Stimulated activated naive B cell treated with anti-CD40 and anti-IgM and Interleukin-4, amounts not matched to agents 10 μg/mL and 1 μg/mL and 100 μg/mL, for 72 hours (primary cell): ENCODE measurements at regions not wholly inside any gene's neighbourhood (a gene's known extent, or its start where the extent isn't known, plus 50 kb on each side); places are given as distances from the start of the nearest gene placed in this dataset.
"Not testable (repeated sequence)": the region's sequence is repeated elsewhere in the genome, so short reads cannot be mapped to it uniquely, and the experiment has no call there.

Experiments used
- ATAC-seq, 2 donors: fragments of 150-1000 bp; cut with Tn5 transposase; replicated peaks; 2 replicates each; pipeline ENCODE4 v1.10.0; 2021; ENCODE audit warnings: moderate library complexity in 1 of 2
- DNase-seq: peaks from one replicate; pipeline ENCODE4 v3.0.0; 2021
- H3K27ac Mint-ChIP-seq: one replicate; pipeline ENCODE4 v1.8.0; 2022; ENCODE audit warnings: mild to moderate bottlenecking, mixed read lengths
- H3K27me3 Mint-ChIP-seq, 2 donors: one replicate each; pipeline ENCODE4 v1.8.0; 2022; ENCODE audit warnings: mixed read lengths in 2 of 2
- H3K36me3 Mint-ChIP-seq, 2 donors: one replicate each; pipeline ENCODE4 v1.8.0; 2022; ENCODE audit warnings: mixed read lengths in 2 of 2, mild to moderate bottlenecking in 1 of 2
- H3K4me1 Mint-ChIP-seq, 2 donors: one replicate each; pipeline ENCODE4 v1.8.0; 2022; ENCODE audit warnings: mixed read lengths in 2 of 2, mild to moderate bottlenecking in 1 of 2
- H3K4me3 Mint-ChIP-seq, 2 donors: one replicate each; pipeline ENCODE4 v1.8.0; 2022; ENCODE audit warnings: mild to moderate bottlenecking in 2 of 2, mixed read lengths in 2 of 2, moderate library complexity in 1 of 2
- H3K9me3 Mint-ChIP-seq, 2 donors: one replicate each; pipeline ENCODE4 v1.8.0; 2022; ENCODE audit warnings: mixed read lengths in 2 of 2, mild to moderate bottlenecking in 1 of 2

- peaks cover 0 to 4% of the 10 kb centered on the region in 2 donors for H3K27me3 Mint-ChIP-seq
- no peak overlapping the region for H3K27ac Mint-ChIP-seq
- H3K36me3 Mint-ChIP-seq = no peaks in the 10 kb centered on the region
- DNase-seq (no peak), ATAC-seq (no peak)
- no peaks in the 10 kb centered on the region for H3K4me1 Mint-ChIP-seq
- no peaks in the 10 kb centered on the region for H3K9me3 Mint-ChIP-seq
- no peak overlapping the region for H3K4me3 Mint-ChIP-seq
Measured at GRCh38 chr2:58794103-58794502, 553.0 kb upstream of the FANCL start.

GRCh38 chr2:58788402-58788801 lies 547.3 kb upstream of the FANCL start:
- no peak overlapping the region for H3K4me3 Mint-ChIP-seq
- H3K27me3 Mint-ChIP-seq = peaks cover 0 to 8% of the 10 kb centered on the region in 2 donors
- H3K36me3 Mint-ChIP-seq = no peaks in the 10 kb centered on the region
- H3K4me1 Mint-ChIP-seq = peaks cover 0 to 8% of the 10 kb centered on the region in 2 donors
- H3K27ac Mint-ChIP-seq = no peak overlapping the region
- no peaks in the 10 kb centered on the region for H3K9me3 Mint-ChIP-seq
- ATAC-seq (peak; percentile 72 to 82), DNase-seq (no peak)

- DNase-seq (no peak), ATAC-seq (no peak)
- Mint-ChIP-seq H3K9me3 (no peaks in the 10 kb centered on the region), H3K4me3 (no peak overlapping the region), H3K27me3 (peaks cover 5 to 12% of the 10 kb centered on the region in 2 donors), H3K4me1 (peaks cover 0 to 1% of the 10 kb centered on the region in 2 donors), H3K27ac (no peak overlapping the region), H3K36me3 (no peaks in the 10 kb centered on the region)
Measured at GRCh38 chr2:58770846-58771245, 529.7 kb upstream of the FANCL start.

GRCh38 chr2:58769864-58770234 lies 528.7 kb upstream of the FANCL start:
- H3K4me3 Mint-ChIP-seq = no peak overlapping the region
- peaks cover 0 to 10% of the 10 kb centered on the region in 2 donors for H3K4me1 Mint-ChIP-seq
- H3K36me3 Mint-ChIP-seq = no peaks in the 10 kb centered on the region
- ATAC-seq = no peak
- peaks cover 5 to 10% of the 10 kb centered on the region in 2 donors for H3K27me3 Mint-ChIP-seq
- DNase-seq = no peak
- H3K27ac Mint-ChIP-seq = no peak overlapping the region
- no peaks in the 10 kb centered on the region for H3K9me3 Mint-ChIP-seq

GRCh38 chr2:58769111-58769863 lies 528.2 kb upstream of the FANCL start:
- Mint-ChIP-seq H3K36me3 (no peaks in the 10 kb centered on the region), H3K4me3 (no peak overlapping the region), H3K4me1 (peaks cover 3 to 16% of the 10 kb centered on the region in 2 donors), H3K27me3 (peaks cover 5 to 8% of the 10 kb centered on the region in 2 donors), H3K27ac (no peak overlapping the region), H3K9me3 (no peaks in the 10 kb centered on the region)
- ATAC-seq (no peak), DNase-seq (no peak)

GRCh38 chr2:58768715-58769080 lies 527.6 kb upstream of the FANCL start:
- Mint-ChIP-seq H3K27ac (no peak overlapping the region), H3K4me3 (no peak overlapping the region), H3K4me1 (peaks cover 3 to 17% of the 10 kb centered on the region in 2 donors), H3K9me3 (no peaks in the 10 kb centered on the region), H3K36me3 (no peaks in the 10 kb centered on the region), H3K27me3 (peaks cover 5 to 8% of the 10 kb centered on the region in 2 donors)
- DNase-seq = no peak
- no peak for ATAC-seq

- Mint-ChIP-seq H3K4me3 (no peak overlapping the region), H3K27ac (no peak overlapping the region)
Measured at GRCh38 chr2:58767828-58768714, 526.9 kb upstream of the FANCL start.

GRCh38 chr2:58764338-58765104 lies 523.4 kb upstream of the FANCL start:
- Mint-ChIP-seq H3K36me3 (no peaks in the 10 kb centered on the region), H3K4me1 (peaks cover 6 to 17% of the 10 kb centered on the region in 2 donors), H3K27ac (no peak overlapping the region), H3K4me3 (no peak overlapping the region), H3K27me3 (peaks cover 0 to 4% of the 10 kb centered on the region in 2 donors), H3K9me3 (no peaks in the 10 kb centered on the region)
- ATAC-seq (peak; percentile 66 to 82), DNase-seq (no peak)

More at GRCh38 chr2:58767828-58768714, 526.9 kb upstream of the FANCL start:
- no peaks in the 10 kb centered on the region for H3K36me3 Mint-ChIP-seq
- H3K9me3 Mint-ChIP-seq = no peaks in the 10 kb centered on the region
- H3K4me1 Mint-ChIP-seq = peaks cover 3 to 17% of the 10 kb centered on the region in 2 donors
- no peak for ATAC-seq
- H3K27me3 Mint-ChIP-seq = peaks cover 5 to 8% of the 10 kb centered on the region in 2 donors
- no peak for DNase-seq

GRCh38 chr2:58762176-58762781 lies 521.2 kb upstream of the FANCL start:
- Mint-ChIP-seq H3K36me3 (no peaks in the 10 kb centered on the region), H3K4me1 (peaks cover 6 to 17% of the 10 kb centered on the region in 2 donors), H3K9me3 (no peaks in the 10 kb centered on the region), H3K27me3 (peaks cover 0 to 4% of the 10 kb centered on the region in 2 donors), H3K27ac (no peak overlapping the region), H3K4me3 (no peak overlapping the region)
- peak; percentile 24 for DNase-seq
- ATAC-seq = peak; percentile 75 to 81

- peaks cover 0 to 3% of the 10 kb centered on the region in 2 donors for H3K27me3 Mint-ChIP-seq
- no peak overlapping the region for H3K27ac Mint-ChIP-seq
- H3K4me3 Mint-ChIP-seq = no peak overlapping the region
- peaks cover 5 to 7% of the 10 kb centered on the region in 2 donors for H3K4me1 Mint-ChIP-seq
- no peak for ATAC-seq
- H3K9me3 Mint-ChIP-seq = no peaks in the 10 kb centered on the region
- DNase-seq = no peak
- no peaks in the 10 kb centered on the region for H3K36me3 Mint-ChIP-seq
Measured at GRCh38 chr2:58757971-58758370, 516.8 kb upstream of the FANCL start.

- Mint-ChIP-seq H3K27ac (no peak overlapping the region), H3K36me3 (peaks cover 0 to 8% of the 10 kb centered on the region in 2 donors), H3K27me3 (peaks cover 0 to 3% of the 10 kb centered on the region in 2 donors), H3K4me1 (peaks cover 2 to 7% of the 10 kb centered on the region in 2 donors), H3K4me3 (no peak overlapping the region), H3K9me3 (peaks cover 8 to 9% of the 10 kb centered on the region in 2 donors)
- DNase-seq = no peak
- no peak for ATAC-seq
Measured at GRCh38 chr2:58756336-58756735, 515.2 kb upstream of the FANCL start.

- not testable (repeated sequence) for H3K27me3 Mint-ChIP-seq, H3K36me3 Mint-ChIP-seq, DNase-seq, H3K27ac Mint-ChIP-seq, ATAC-seq, H3K9me3 Mint-ChIP-seq, H3K4me3 Mint-ChIP-seq, H3K4me1 Mint-ChIP-seq
Measured at GRCh38 chr2:58752507-58752906, 511.4 kb upstream of the FANCL start.

- not testable (repeated sequence) for H3K4me1 Mint-ChIP-seq, H3K4me3 Mint-ChIP-seq, H3K36me3 Mint-ChIP-seq
Measured at GRCh38 chr2:58751676-58752075, 510.6 kb upstream of the FANCL start.

GRCh38 chr2:58749041-58749440 lies 507.9 kb upstream of the FANCL start:
- H3K27ac Mint-ChIP-seq = no peak overlapping the region
- no peaks in the 10 kb centered on the region for H3K4me1 Mint-ChIP-seq
- peaks cover 0 to 3% of the 10 kb centered on the region in 2 donors for H3K27me3 Mint-ChIP-seq
- H3K4me3 Mint-ChIP-seq = no peak overlapping the region
- peaks cover 13 to 17% of the 10 kb centered on the region in 2 donors for H3K9me3 Mint-ChIP-seq
- H3K36me3 Mint-ChIP-seq = peaks cover 0 to 8% of the 10 kb centered on the region in 2 donors
- ATAC-seq (no peak), DNase-seq (no peak)

More at GRCh38 chr2:58751676-58752075, 510.6 kb upstream of the FANCL start:
- not testable (repeated sequence) for H3K27ac Mint-ChIP-seq, ATAC-seq, H3K9me3 Mint-ChIP-seq, H3K27me3 Mint-ChIP-seq, DNase-seq
